CD14-positive monocyte (primary cell): ENCODE measurements at regions not wholly inside any gene's neighbourhood (a gene's known extent, or its start where the extent isn't known, plus 50 kb on each side); places are given as distances from the start of the nearest gene placed in this dataset.

Source experiments
- DNase-seq, 3 donors: peaks; one replicate each; pipeline ENCODE4 v3.0.0-alpha.2; 2011 to 2022
- H2AFZ ChIP-seq: 2 replicates; pipeline ENCODE4 v1.6.0; 2012; ENCODE audit warnings: mild to moderate bottlenecking, low read depth, low read length, inconsistent platforms; ENCODE audit not compliant: insufficient read depth, poor library complexity, severe bottlenecking
- H3K27ac ChIP-seq, 2 donors: 1 replicate in 1 of 2; 2 replicates in 1 of 2; pipeline ENCODE4 v1.5.1; 2012 to 2013; ENCODE audit warnings: low read length in 2 of 2, control low read depth in 1 of 2, inconsistent platforms in 1 of 2, low read depth in 1 of 2, mild to moderate bottlenecking in 1 of 2
- H3K27me3 ChIP-seq, 2 donors: one replicate each; pipeline versions ENCODE4 v1.6.0 to v1.6.1; 2011 to 2013; ENCODE audit warnings: low read length in 2 of 2; ENCODE audit not compliant: control insufficient read depth in 2 of 2, insufficient read depth in 2 of 2
- H3K36me3 ChIP-seq, 2 donors: replicated peaks in 1 of 2; 1 replicate in 1 of 2; 2 replicates in 1 of 2; pipeline versions ENCODE4 v1.5.1 to v1.6.1; 2012 to 2013; ENCODE audit warnings: low read length in 2 of 2, control low read depth in 1 of 2, inconsistent platforms in 1 of 2, mild to moderate bottlenecking in 1 of 2; ENCODE audit not compliant: insufficient read depth in 2 of 2, control insufficient read depth in 1 of 2
- H3K4me1 ChIP-seq, 2 donors: 1 replicate in 1 of 2; 2 replicates in 1 of 2; pipeline versions ENCODE4 v1.5.1 to v1.6.1; 2012 to 2013; ENCODE audit warnings: low read length in 2 of 2, control low read depth in 1 of 2, inconsistent platforms in 1 of 2, mild to moderate bottlenecking in 1 of 2, moderate library complexity in 1 of 2; ENCODE audit not compliant: insufficient read depth in 2 of 2, control insufficient read depth in 1 of 2
- H3K4me2 ChIP-seq: replicated peaks from 2 replicates; pipeline ENCODE3; 2012; ENCODE audit warnings: low read length, moderate library complexity, mild to moderate bottlenecking; ENCODE audit not compliant: poor library complexity, severe bottlenecking; ENCODE audit errors: extremely low read depth
- H3K4me3 ChIP-seq, 3 experiments: fragments of 200-600 bp in 1 of 3; sonication (generic) in 1 of 3; replicated peaks in 1 of 3; 1 replicate in 2 of 3; 2 replicates in 1 of 3; pipeline ENCODE4 v1.5.1; 2011 to 2013; ENCODE audit warnings: low read length in 3 of 3, mild to moderate bottlenecking in 3 of 3, control low read depth in 2 of 3, low read depth in 2 of 3, inconsistent platforms in 1 of 3, moderate library complexity in 1 of 3
- H3K79me2 ChIP-seq: 2 replicates; pipeline ENCODE4 v1.6.0; 2012; ENCODE audit warnings: mild to moderate bottlenecking, control low read depth, inconsistent platforms, low read length, moderate library complexity; ENCODE audit not compliant: insufficient read depth
- H3K9ac ChIP-seq: 2 replicates; pipeline ENCODE4 v1.6.0; 2017; ENCODE audit warnings: low read length, mild to moderate bottlenecking; ENCODE audit not compliant: insufficient read depth, poor library complexity, severe bottlenecking
- H3K9me3 ChIP-seq, 2 donors: replicated peaks in 1 of 2; 1 replicate in 1 of 2; 2 replicates in 1 of 2; pipeline versions ENCODE4 v1.5.1 to v1.6.1; 2012 to 2013; ENCODE audit warnings: low read length in 2 of 2, control low read depth in 1 of 2; ENCODE audit not compliant: control insufficient read depth in 1 of 2, insufficient read depth in 1 of 2
- H4K20me1 ChIP-seq: 2 replicates; pipeline ENCODE4 v1.6.0; 2012; ENCODE audit warnings: mild to moderate bottlenecking, low read length, control low read depth, moderate library complexity; ENCODE audit not compliant: insufficient read depth
- H3K27ac Mint-ChIP-seq, 7 donors: one replicate each; pipeline ENCODE4 v1.8.0; 2020; ENCODE audit warnings: mild to moderate bottlenecking in 7 of 7, mixed read lengths in 7 of 7, moderate library complexity in 6 of 7, inconsistent platforms in 2 of 7
- H3K27me3 Mint-ChIP-seq, 3 donors: one replicate each; pipeline ENCODE4 v1.8.0; 2021 to 2022; ENCODE audit warnings: low read depth in 3 of 3, mild to moderate bottlenecking in 3 of 3, mixed read lengths in 3 of 3, moderate library complexity in 3 of 3, inconsistent platforms in 1 of 3
- H3K36me3 Mint-ChIP-seq, 2 donors: one replicate each; pipeline ENCODE4 v1.8.0; 2020; ENCODE audit warnings: mixed read lengths in 2 of 2, inconsistent platforms in 1 of 2, mild to moderate bottlenecking in 1 of 2
- H3K4me1 Mint-ChIP-seq: one replicate; pipeline ENCODE4 v1.8.0; 2020; ENCODE audit warnings: mild to moderate bottlenecking, mixed read lengths
- H3K4me3 Mint-ChIP-seq, 2 donors: one replicate each; pipeline ENCODE4 v1.8.0; 2020; ENCODE audit warnings: mild to moderate bottlenecking in 2 of 2, mixed read lengths in 2 of 2, moderate library complexity in 1 of 2
- H3K9me3 Mint-ChIP-seq, 7 donors: one replicate each; pipeline ENCODE4 v1.8.0; 2020 to 2022; ENCODE audit warnings: mixed read lengths in 7 of 7, mild to moderate bottlenecking in 6 of 7, moderate library complexity in 6 of 7, inconsistent platforms in 2 of 7
- CTCF ChIP-seq: fragments of 200-600 bp; IDR thresholded peaks from one replicate; pipeline ENCODE4 v1.8.0; 2022; ENCODE audit warnings: antibody characterized with exemption, mild to moderate bottlenecking
- WGBS: methylation state at CpG from one replicate; pipeline ENCODE4 v1.1.5; 2013; ENCODE audit warnings: missing lambda C conversion rate; ENCODE audit not compliant: insufficient coverage; 5-methylcytosine and 5-hydroxymethylcytosine counted together
- intact Hi-C, 2 donors: fragments of 100-400 bp; cut with micrococcal nuclease; formaldehyde crosslinking; loops; one replicate each; pipeline versions ENCODE4 v1.15.0 to v1.15.1; 2023

DNA sequence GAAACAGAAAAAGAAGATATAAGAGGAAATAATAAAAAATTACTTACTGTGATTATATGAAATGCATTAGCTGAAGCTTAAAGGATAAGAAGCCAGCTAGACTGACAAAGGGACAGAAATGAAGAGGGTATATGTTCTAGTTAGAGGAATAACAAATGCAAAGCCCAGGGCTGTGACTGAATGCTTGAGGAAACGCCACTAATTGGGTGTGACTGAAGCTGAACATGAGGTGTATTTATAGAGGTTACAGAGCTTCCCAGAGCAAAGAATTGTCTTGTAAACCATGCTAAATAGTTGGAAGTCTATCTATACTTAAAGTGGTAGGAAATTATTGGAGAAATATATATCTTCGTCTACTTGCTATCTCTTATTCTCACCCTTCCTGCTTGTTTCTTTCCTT, 77.7 kb upstream of the PLPPR5 start:
- Mint-ChIP-seq H3K9me3 (peaks cover 2 to 12% (median 9%) of the 10 kb centered on the region in 7 donors), H3K4me1 (no peaks in the 10 kb centered on the region), H3K4me3 (no peak overlapping the region), H3K27me3 (peaks cover 0 to 4% (median 0%) of the 10 kb centered on the region in 3 donors), H3K36me3 (no peaks in the 10 kb centered on the region), H3K27ac (no peak overlapping the region)
- Histone ChIP-seq H3K4me2 (no peak overlapping the region), H3K9ac (no peak overlapping the region), H2AFZ (no peak overlapping the region), H3K27me3 (no peaks in the 10 kb centered on the region), H4K20me1 (no peaks in the 10 kb centered on the region), H3K9me3 (no peaks in the 10 kb centered on the region), H3K27ac (no peak overlapping the region), H3K4me1 (no peaks in the 10 kb centered on the region), H3K36me3 (no peaks in the 10 kb centered on the region), H3K79me2 (no peaks in the 10 kb centered on the region), H3K4me3 (no peak overlapping the region)
- DNase-seq = no peak
- TF ChIP-seq CTCF = no peak
- intact Hi-C loops = no loop called here
- WGBS = 86% methylated on average over 1 of the region's 2 CpGs

DNA sequence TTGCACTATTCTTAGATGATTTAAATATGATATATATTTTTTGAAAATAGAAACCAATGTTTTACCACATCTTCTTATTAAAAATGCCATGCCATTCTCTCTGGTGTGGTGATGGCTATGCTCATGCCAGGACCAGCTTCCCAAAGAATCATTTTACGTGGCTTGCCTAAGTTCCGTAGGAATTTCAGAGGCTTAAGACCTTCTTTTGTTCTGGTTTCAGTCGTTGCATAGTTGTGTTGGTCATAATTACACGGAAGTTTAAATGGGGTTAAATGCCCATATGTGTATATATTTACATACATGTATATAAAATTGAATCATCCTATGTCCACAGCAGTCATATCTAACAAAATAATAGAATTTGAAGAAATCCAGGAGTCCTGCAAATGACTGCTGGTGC, 78.7 kb upstream of the PLPPR5 start:
- H3K79me2 ChIP-seq = no peaks in the 10 kb centered on the region
- WGBS = no CpG with 5 or more reads among the region's 4 CpGs
- no peaks in the 10 kb centered on the region for H3K36me3 ChIP-seq
- H3K4me3 Mint-ChIP-seq = no peak overlapping the region
- no peak overlapping the region for H3K27ac Mint-ChIP-seq
- H3K9me3 ChIP-seq = peaks cover 0 to 2% of the 10 kb centered on the region in 2 donors
- H3K4me2 ChIP-seq = no peak overlapping the region
- H3K9me3 Mint-ChIP-seq = peaks cover 4 to 16% (median 12%) of the 10 kb centered on the region in 7 donors
- no peak for TF ChIP-seq CTCF
- intact Hi-C loops = no loop called here
- peaks cover 0 to 4% (median 0%) of the 10 kb centered on the region in 3 donors for H3K27me3 Mint-ChIP-seq
- no peaks in the 10 kb centered on the region for H3K27me3 ChIP-seq
- no peaks in the 10 kb centered on the region for H3K4me1 ChIP-seq
- H3K9ac ChIP-seq = no peak overlapping the region
- DNase-seq = no peak
- H2AFZ ChIP-seq = no peak overlapping the region
- H3K4me3 ChIP-seq = no peak overlapping the region
- H3K27ac ChIP-seq = no peak overlapping the region
- no peaks in the 10 kb centered on the region for H3K36me3 Mint-ChIP-seq
- H4K20me1 ChIP-seq = no peaks in the 10 kb centered on the region
- no peaks in the 10 kb centered on the region for H3K4me1 Mint-ChIP-seq
